AG10803 (cell line): ENCODE measurements at regions not wholly inside any gene's neighbourhood (a gene's known extent, or its start where the extent isn't known, plus 50 kb on each side); places are given as distances from the start of the nearest gene placed in this dataset.
"Not testable (repeated sequence)": the region's sequence is repeated elsewhere in the genome, so short reads cannot be mapped to it uniquely, and the experiment has no call there.

Experiments
- DNase-seq: peaks from one replicate; pipeline ENCODE4 v3.0.0; 2010; ENCODE audit warnings: low read depth
- H3K4me3 ChIP-seq: 2 replicates; pipeline ENCODE4 v1.5.1; 2011; ENCODE audit warnings: mild to moderate bottlenecking, low read length, control low read depth
- TF ChIP-seq, protein P1 (sequence below): conservative IDR thresholded peaks from 2 replicates; pipeline ENCODE4 v1.5.1; 2011; ENCODE audit warnings: mild to moderate bottlenecking, low read length, control low read depth, inconsistent platforms

DNA sequence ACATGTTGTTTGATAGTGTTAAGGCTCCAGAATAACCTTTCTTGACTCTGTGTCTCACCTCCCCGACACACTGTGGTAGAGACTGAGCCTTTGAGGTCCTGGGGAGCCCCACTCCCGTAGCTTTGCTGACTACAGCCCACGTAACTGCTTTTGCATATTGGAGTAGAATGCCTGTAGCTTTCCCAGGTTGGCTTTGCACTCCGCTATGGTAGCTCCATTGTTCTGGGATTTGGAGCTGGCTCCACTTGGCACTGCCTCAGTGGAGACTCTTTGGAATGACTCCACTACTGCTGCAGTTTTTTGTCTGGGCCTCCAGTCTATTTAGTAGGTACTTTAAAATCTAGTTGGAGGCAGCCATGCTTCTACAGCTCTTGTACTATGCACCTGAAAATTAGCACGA lies 56.2 kb upstream of the ANXA1 start:
- TF ChIP-seq, protein P1, sequence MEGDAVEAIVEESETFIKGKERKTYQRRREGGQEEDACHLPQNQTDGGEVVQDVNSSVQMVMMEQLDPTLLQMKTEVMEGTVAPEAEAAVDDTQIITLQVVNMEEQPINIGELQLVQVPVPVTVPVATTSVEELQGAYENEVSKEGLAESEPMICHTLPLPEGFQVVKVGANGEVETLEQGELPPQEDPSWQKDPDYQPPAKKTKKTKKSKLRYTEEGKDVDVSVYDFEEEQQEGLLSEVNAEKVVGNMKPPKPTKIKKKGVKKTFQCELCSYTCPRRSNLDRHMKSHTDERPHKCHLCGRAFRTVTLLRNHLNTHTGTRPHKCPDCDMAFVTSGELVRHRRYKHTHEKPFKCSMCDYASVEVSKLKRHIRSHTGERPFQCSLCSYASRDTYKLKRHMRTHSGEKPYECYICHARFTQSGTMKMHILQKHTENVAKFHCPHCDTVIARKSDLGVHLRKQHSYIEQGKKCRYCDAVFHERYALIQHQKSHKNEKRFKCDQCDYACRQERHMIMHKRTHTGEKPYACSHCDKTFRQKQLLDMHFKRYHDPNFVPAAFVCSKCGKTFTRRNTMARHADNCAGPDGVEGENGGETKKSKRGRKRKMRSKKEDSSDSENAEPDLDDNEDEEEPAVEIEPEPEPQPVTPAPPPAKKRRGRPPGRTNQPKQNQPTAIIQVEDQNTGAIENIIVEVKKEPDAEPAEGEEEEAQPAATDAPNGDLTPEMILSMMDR: no peak
- DNase-seq: no peak
- H3K4me3 ChIP-seq: no peak overlapping the region

- DNase-seq: peak; percentile 33
- H3K4me3 ChIP-seq: peak overlapping the region; percentile 29
- TF ChIP-seq, protein P1: no peak
Observed at GRCh38 chr9:73093740-73094379, 57.8 kb upstream of the ANXA1 start.

GRCh38 chr9:73093016-73093739 lies 58.5 kb upstream of the ANXA1 start:
- no peak overlapping the region for H3K4me3 ChIP-seq
- no peak for DNase-seq
- TF ChIP-seq, protein P1: no peak

DNA sequence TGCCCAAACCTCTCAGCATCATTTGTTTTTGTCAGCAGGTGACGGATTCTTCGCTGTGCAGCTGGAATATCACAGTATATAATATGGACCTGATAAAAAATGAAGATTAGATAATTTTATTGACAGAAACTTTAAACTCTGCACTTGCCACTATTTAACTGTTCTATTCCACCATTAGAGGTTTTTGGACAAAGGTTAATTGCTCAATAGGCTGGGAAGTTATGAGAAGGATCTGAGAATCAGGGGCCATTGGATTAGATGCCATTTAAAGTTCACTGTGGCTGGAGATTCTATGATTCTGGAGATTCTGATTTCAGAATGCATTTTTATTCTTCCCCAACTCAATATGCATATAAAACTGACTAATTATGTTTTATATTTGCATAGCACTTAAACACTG lies 59.8 kb upstream of the ANXA1 start:
- no peak for DNase-seq
- no peak overlapping the region for H3K4me3 ChIP-seq
- TF ChIP-seq, protein P1: no peak

DNA sequence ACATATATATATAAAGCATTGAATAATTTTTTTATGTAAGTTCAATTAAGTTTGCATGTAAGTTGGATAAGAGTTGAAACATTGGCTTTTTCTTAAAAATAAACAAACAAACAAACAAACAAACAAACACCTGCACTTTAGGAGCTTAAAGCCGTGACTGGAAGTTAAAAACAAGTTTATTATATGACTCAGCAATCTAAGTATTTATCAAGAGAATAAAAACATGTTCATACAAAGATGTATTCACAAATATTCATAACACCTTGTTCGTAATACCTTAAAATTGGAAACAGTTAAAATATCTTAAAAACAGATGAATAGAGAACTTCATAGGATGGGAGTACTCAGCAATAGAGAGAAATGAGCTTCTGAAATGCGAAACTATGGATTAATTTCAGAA lies 61.5 kb upstream of the ANXA1 start:
- DNase-seq: no peak

GRCh38 chr9:73089304-73089985 lies 62.2 kb upstream of the ANXA1 start:
- H3K4me3 ChIP-seq: no peak overlapping the region
- DNase-seq: no peak
- TF ChIP-seq, protein P1: no peak

More for the DNA sequence above, 61.5 kb upstream of the ANXA1 start:
- no peak overlapping the region for H3K4me3 ChIP-seq
- TF ChIP-seq, protein P1: no peak

DNA sequence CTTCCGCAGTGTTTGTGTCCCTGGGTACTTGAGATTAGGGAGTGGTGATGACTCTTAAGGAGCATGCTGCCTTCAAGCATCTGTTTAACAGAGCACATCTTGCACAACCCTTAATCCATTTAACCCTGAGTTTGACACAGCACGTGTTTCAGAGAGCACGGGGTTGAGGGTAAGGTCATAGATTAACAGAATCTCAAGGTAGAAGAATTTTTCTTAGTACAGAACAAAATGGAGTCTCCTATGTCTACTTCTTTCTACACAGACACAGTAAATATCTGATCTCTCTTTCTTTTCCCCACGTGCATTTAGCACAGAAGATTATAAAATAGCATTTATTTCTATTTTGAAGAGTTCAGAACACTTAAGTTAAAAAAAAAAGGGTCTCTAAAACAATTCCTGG lies 63.8 kb upstream of the ANXA1 start:
- H3K4me3 ChIP-seq, DNase-seq: not testable (repeated sequence)
